GM23248 (cell line): ENCODE measurements at regions not wholly inside any gene's neighbourhood (a gene's known extent, or its start where the extent isn't known, plus 50 kb on each side); places are given as distances from the start of the nearest gene placed in this dataset.

Experiments
- EZH2 ChIP-seq: fragments of 200-600 bp; sonication (generic); IDR thresholded peaks from 2 replicates; pipeline ENCODE4 v1.6.1; 2018; ENCODE audit warnings: antibody characterized with exemption, mild to moderate bottlenecking; ENCODE audit not compliant: insufficient read depth, poor library complexity, severe bottlenecking
- EZH2phosphoT487 ChIP-seq: fragments of 200-600 bp; sonication (generic); IDR thresholded peaks from 2 replicates; pipeline ENCODE4 v1.6.1; 2018; ENCODE audit warnings: antibody characterized with exemption, moderate library complexity, mild to moderate bottlenecking, low read depth; ENCODE audit not compliant: insufficient read depth

- TF ChIP-seq EZH2phosphoT487 = no peak
- TF ChIP-seq EZH2 = no peak
Observed at GRCh38 chr3:170640737-170641171, 54.9 kb upstream of the SLC7A14 start.
